ENCODE measurements at regions not wholly inside any gene's neighbourhood (a gene's known extent, or its start where the extent isn't known, plus 50 kb on each side); places are given as distances from the start of the nearest gene placed in this dataset.
"Not testable (repeated sequence)": the region's sequence is repeated elsewhere in the genome, so short reads cannot be mapped to it uniquely, and the experiment has no call there.

DNA sequence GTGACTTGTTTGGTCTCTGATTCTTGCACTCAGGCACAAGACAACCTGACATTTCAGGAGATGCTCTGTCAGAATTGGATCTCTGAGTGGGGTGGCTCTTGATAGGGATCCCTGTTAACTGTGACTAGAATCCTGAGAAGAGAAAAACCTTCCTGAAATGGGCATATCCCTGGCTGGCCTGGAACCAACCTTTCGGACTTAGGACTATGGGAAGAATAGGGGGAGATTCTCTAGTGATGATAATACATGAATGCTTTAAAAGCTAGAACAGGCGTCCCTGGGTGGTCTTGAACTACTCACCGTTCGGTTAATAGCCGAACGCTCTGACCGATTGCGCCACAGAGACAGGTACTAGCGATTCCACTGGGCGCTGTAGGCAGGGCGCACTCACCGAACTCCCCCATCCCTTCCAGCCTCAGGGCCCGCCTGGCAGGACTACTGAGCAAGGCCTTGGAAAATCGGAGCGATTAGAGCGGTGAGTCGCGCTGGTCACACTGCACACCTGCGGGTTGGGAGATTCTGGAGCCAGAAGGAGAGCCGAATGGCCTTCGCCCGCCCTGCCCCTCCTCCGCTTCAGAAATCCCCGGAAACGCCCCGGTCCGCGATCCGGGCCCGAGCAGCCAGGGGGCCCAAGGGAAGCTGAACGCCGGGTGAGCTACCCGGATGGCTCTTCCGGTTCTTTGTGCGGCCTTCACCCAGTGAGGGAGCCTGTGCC, 257.6 kb upstream of the NOTCH2NLA start:
- H4K20me1 ChIP-seq (ENCODE audit: insufficient read depth, low read length); H3K4me1 ChIP-seq (ENCODE audit: control insufficient read depth in 1 of 2, insufficient read depth in 2 of 2, low read length in 2 of 2); H3K9ac ChIP-seq (ENCODE audit: insufficient read depth, low read length, poor library complexity, severe bottlenecking); H3K9me3 Mint-ChIP-seq; H3K36me3 ChIP-seq (replicated peaks in 1 of 2; ENCODE audit: control insufficient read depth in 1 of 2, insufficient read depth in 2 of 2, low read length in 2 of 2); H3K9me3 ChIP-seq (replicated peaks in 1 of 2; ENCODE audit: control insufficient read depth in 1 of 2, insufficient read depth in 1 of 2, low read length in 2 of 2); H3K4me1 Mint-ChIP-seq; H3K36me3 Mint-ChIP-seq; H3K27me3 ChIP-seq (ENCODE audit: control insufficient read depth in 2 of 2, insufficient read depth in 2 of 2, low read length in 2 of 2); H3K79me2 ChIP-seq (ENCODE audit: insufficient read depth, low read length); H3K27me3 Mint-ChIP-seq (ENCODE audit: low read depth in 3 of 3); H3K27ac ChIP-seq (ENCODE audit: low read depth in 1 of 2, low read length in 2 of 2); H3K4me2 ChIP-seq (replicated peaks; ENCODE audit: extremely low read depth, low read length, poor library complexity, severe bottlenecking); intact Hi-C loops (cut with micrococcal nuclease): not testable (repeated sequence)
- peak in 1 of 3 donors; percentile 2 for DNase-seq
- WGBS (ENCODE audit: insufficient coverage), result 39% methylated on average over 3 of the region's 35 CpGs
- peak overlapping the region; percentile 46 for H2AFZ ChIP-seq (ENCODE audit: insufficient read depth, low read depth, low read length, poor library complexity, severe bottlenecking)
- Mint-ChIP-seq H3K4me3 (peak overlapping the region; percentile 47 to 76), H3K27ac (peak overlapping the region in 1 of 7 donors; percentile 10)
- peak overlapping the region in 1 of 3 experiments; percentile 40 for H3K4me3 ChIP-seq (replicated peaks in 1 of 3; ENCODE audit: low read depth in 2 of 3, low read length in 3 of 3)

DNA sequence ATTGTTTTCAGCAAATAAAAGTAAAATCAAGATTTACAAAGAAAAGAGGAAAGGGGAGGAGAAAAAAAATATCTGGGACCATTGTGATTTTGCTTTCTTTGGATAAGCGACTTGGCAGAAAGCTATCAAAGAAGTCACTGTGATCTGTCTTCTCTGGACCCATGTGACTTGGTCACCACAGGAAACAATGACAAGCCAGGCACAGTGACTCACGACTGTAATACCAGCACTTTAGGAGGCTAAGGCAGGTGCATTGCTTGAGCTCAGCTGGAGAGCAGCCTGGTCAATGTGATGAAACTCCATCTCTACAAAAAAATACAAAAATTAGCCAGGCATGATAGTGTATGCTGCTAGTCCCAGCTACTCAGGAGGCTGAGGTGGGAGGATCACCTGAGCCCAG, 255.4 kb upstream of the NOTCH2NLA start:
- DNase-seq; intact Hi-C loops (cut with micrococcal nuclease); H3K4me3 ChIP-seq (replicated peaks in 1 of 3; ENCODE audit: low read depth in 2 of 3, low read length in 3 of 3); H3K36me3 Mint-ChIP-seq; H3K79me2 ChIP-seq (ENCODE audit: insufficient read depth, low read length); H3K9me3 Mint-ChIP-seq; H4K20me1 ChIP-seq (ENCODE audit: insufficient read depth, low read length); H3K4me1 ChIP-seq (ENCODE audit: control insufficient read depth in 1 of 2, insufficient read depth in 2 of 2, low read length in 2 of 2); H3K4me2 ChIP-seq (replicated peaks; ENCODE audit: extremely low read depth, low read length, poor library complexity, severe bottlenecking); H3K4me1 Mint-ChIP-seq; H3K27ac ChIP-seq (ENCODE audit: low read depth in 1 of 2, low read length in 2 of 2); H3K36me3 ChIP-seq (replicated peaks in 1 of 2; ENCODE audit: control insufficient read depth in 1 of 2, insufficient read depth in 2 of 2, low read length in 2 of 2); H3K27me3 Mint-ChIP-seq (ENCODE audit: low read depth in 3 of 3); H2AFZ ChIP-seq (ENCODE audit: insufficient read depth, low read depth, low read length, poor library complexity, severe bottlenecking); H3K27me3 ChIP-seq (ENCODE audit: control insufficient read depth in 2 of 2, insufficient read depth in 2 of 2, low read length in 2 of 2); H3K9ac ChIP-seq (ENCODE audit: insufficient read depth, low read length, poor library complexity, severe bottlenecking); H3K9me3 ChIP-seq (replicated peaks in 1 of 2; ENCODE audit: control insufficient read depth in 1 of 2, insufficient read depth in 1 of 2, low read length in 2 of 2); H3K4me3 Mint-ChIP-seq: not testable (repeated sequence)
- no CpG with 5 or more reads among the region's 2 CpGs for WGBS (ENCODE audit: insufficient coverage)
- H3K27ac Mint-ChIP-seq, result peak overlapping the region in 2 of 7 donors; percentile 25 to 46

DNA sequence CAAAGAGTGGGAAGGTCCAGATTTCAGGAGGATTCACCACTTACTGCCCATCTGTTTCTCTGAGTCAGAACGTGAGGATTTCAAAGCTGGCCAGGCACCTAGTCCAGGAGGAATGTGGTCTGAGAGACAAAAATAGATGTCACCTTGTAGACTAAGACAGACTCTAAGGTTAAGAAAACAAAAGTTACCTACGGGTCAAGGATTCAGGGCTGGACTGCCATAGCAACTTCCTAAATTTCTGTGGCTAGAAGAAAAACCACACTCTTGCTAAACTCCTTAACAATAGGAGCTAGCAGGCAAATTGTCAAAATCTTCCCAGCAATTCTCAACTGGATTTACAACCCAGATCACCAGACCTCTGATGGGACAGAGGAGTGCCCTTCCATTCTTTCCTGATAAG, 250.4 kb upstream of the NOTCH2NLA start:
- H3K27ac ChIP-seq (ENCODE audit: low read depth in 1 of 2, low read length in 2 of 2); H3K36me3 ChIP-seq (replicated peaks in 1 of 2; ENCODE audit: control insufficient read depth in 1 of 2, insufficient read depth in 2 of 2, low read length in 2 of 2); H3K79me2 ChIP-seq (ENCODE audit: insufficient read depth, low read length); H3K4me2 ChIP-seq (replicated peaks; ENCODE audit: extremely low read depth, low read length, poor library complexity, severe bottlenecking); H3K9me3 Mint-ChIP-seq; H2AFZ ChIP-seq (ENCODE audit: insufficient read depth, low read depth, low read length, poor library complexity, severe bottlenecking); H3K4me3 Mint-ChIP-seq; H3K27ac Mint-ChIP-seq; H3K27me3 ChIP-seq (ENCODE audit: control insufficient read depth in 2 of 2, insufficient read depth in 2 of 2, low read length in 2 of 2); H3K4me3 ChIP-seq (replicated peaks in 1 of 3; ENCODE audit: low read depth in 2 of 3, low read length in 3 of 3); H3K27me3 Mint-ChIP-seq (ENCODE audit: low read depth in 3 of 3); intact Hi-C loops (cut with micrococcal nuclease); H3K36me3 Mint-ChIP-seq; H4K20me1 ChIP-seq (ENCODE audit: insufficient read depth, low read length); H3K9me3 ChIP-seq (replicated peaks in 1 of 2; ENCODE audit: control insufficient read depth in 1 of 2, insufficient read depth in 1 of 2, low read length in 2 of 2); H3K9ac ChIP-seq (ENCODE audit: insufficient read depth, low read length, poor library complexity, severe bottlenecking): not testable (repeated sequence)
- no CpG with 5 or more reads among the region's 2 CpGs for WGBS (ENCODE audit: insufficient coverage)
- peak in 2 of 3 donors; percentile 39 to 43 for DNase-seq
- peaks cover 16% of the 10 kb centered on the region for H3K4me1 Mint-ChIP-seq
- H3K4me1 ChIP-seq (ENCODE audit: control insufficient read depth in 1 of 2, insufficient read depth in 2 of 2, low read length in 2 of 2), result peaks cover 11 to 14% of the 10 kb centered on the region in 2 donors
